ENCODE measurements at regions not wholly inside any gene's neighbourhood (a gene's known extent, or its start where the extent isn't known, plus 50 kb on each side); places are given as distances from the start of the nearest gene placed in this dataset.

DNA sequence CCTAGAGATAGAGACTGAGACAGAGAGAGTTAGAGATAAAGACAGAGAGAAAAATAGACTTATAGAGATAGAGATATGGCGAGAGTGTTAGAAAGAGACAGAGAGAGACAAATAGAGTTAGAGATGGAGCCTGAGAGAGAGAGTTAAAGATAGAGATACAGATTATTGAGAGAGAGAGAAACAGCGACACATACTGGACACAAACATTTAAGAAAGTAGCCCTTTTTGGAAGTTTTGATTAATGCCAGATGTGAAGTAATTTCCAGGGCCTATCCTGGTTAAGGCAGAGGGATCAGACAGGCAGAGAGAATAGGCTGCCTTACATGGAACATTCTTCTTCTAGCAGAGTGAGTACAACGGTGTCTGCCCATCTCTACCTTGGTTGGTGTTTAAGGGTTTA, 311.6 kb upstream of the CDH7 start:
- TF ChIP-seq, protein P1, sequence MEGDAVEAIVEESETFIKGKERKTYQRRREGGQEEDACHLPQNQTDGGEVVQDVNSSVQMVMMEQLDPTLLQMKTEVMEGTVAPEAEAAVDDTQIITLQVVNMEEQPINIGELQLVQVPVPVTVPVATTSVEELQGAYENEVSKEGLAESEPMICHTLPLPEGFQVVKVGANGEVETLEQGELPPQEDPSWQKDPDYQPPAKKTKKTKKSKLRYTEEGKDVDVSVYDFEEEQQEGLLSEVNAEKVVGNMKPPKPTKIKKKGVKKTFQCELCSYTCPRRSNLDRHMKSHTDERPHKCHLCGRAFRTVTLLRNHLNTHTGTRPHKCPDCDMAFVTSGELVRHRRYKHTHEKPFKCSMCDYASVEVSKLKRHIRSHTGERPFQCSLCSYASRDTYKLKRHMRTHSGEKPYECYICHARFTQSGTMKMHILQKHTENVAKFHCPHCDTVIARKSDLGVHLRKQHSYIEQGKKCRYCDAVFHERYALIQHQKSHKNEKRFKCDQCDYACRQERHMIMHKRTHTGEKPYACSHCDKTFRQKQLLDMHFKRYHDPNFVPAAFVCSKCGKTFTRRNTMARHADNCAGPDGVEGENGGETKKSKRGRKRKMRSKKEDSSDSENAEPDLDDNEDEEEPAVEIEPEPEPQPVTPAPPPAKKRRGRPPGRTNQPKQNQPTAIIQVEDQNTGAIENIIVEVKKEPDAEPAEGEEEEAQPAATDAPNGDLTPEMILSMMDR (conservative IDR thresholded peaks at IDR 0.05; ENCODE audit: low read length): no peak
- TF ChIP-seq EZH2phosphoT487 (IDR thresholded peaks at IDR 0.05; ENCODE audit: borderline replicate concordance, low read depth, low read length): no peak
